SU-DHL-6 (cell line): ENCODE measurements at regions not wholly inside any gene's neighbourhood (a gene's known extent, or its start where the extent isn't known, plus 50 kb on each side); places are given as distances from the start of the nearest gene placed in this dataset.

ENCODE experiments used
- H2AFZ ChIP-seq: fragments of 200-600 bp; sonication (generic); 2 replicates; pipeline ENCODE4 v1.6.1; 2014; ENCODE audit warnings: low read depth, mild to moderate bottlenecking, moderate library complexity, mixed read lengths, antibody characterized with exemption, low read length; ENCODE audit not compliant: severe bottlenecking
- H3F3A ChIP-seq: fragments of 200-600 bp; shearing (Covaris generic); 2 replicates; pipeline ENCODE4 v1.6.0; 2016; ENCODE audit warnings: antibody characterized with exemption, mild to moderate bottlenecking; ENCODE audit not compliant: insufficient read depth
- H3K27ac ChIP-seq: fragments of 200-600 bp; sonication (generic); 2 replicates; pipeline ENCODE4 v1.5.1; 2016; ENCODE audit warnings: low read depth, mild to moderate bottlenecking, low read length, moderate library complexity, mixed read lengths
- H3K27me3 ChIP-seq: fragments of 200-600 bp; sonication (generic), shearing (Covaris generic); 2 replicates; pipeline ENCODE4 v1.6.0; 2014; ENCODE audit warnings: mild to moderate bottlenecking, low read length
- H3K36me3 ChIP-seq: fragments of 200-600 bp; sonication (generic); 2 replicates; pipeline ENCODE4 v1.6.1; 2014; ENCODE audit warnings: mild to moderate bottlenecking, low read length, mixed read lengths
- H3K4me2 ChIP-seq: fragments of 300-600, 200-600 bp; shearing (Covaris generic), sonication (generic); 2 replicates; pipeline ENCODE4 v1.6.0; 2014; ENCODE audit warnings: low read length, low read depth, mild to moderate bottlenecking; ENCODE audit not compliant: poor library complexity, severe bottlenecking
- H3K4me3 ChIP-seq: fragments of 200-600 bp; sonication (generic); 2 replicates; pipeline ENCODE4 v1.5.1; 2014; ENCODE audit warnings: antibody characterized with exemption, low read length, mild to moderate bottlenecking, mixed read lengths; ENCODE audit not compliant: insufficient read depth, poor library complexity, severe bottlenecking
- H3K79me2 ChIP-seq: fragments of 200-600 bp; sonication (generic); 2 replicates; pipeline ENCODE4 v1.6.1; 2014; ENCODE audit warnings: mild to moderate bottlenecking, low read length, moderate library complexity; ENCODE audit not compliant: insufficient read depth
- H3K9ac ChIP-seq: fragments of 200-600 bp; sonication (generic); 2 replicates; pipeline ENCODE4 v1.7.0; 2014; ENCODE audit warnings: mild to moderate bottlenecking, low read length
- H3K9me2 ChIP-seq: fragments of 200-600 bp; sonication (generic); replicated peaks from 2 replicates; pipeline ENCODE4 v1.6.1; 2014; ENCODE audit warnings: low read length; ENCODE audit not compliant: insufficient read depth
- H3K9me3 ChIP-seq: fragments of 200-600 bp; sonication (generic); 2 replicates; pipeline ENCODE4 v1.6.1; 2014; ENCODE audit warnings: low read length, mixed read lengths; ENCODE audit not compliant: insufficient read depth
- H4K20me1 ChIP-seq: fragments of 200-600 bp; sonication (generic); 2 replicates; pipeline ENCODE4 v1.6.1; 2014; ENCODE audit warnings: low read depth, mild to moderate bottlenecking, antibody characterized with exemption, low read length, moderate library complexity, mixed read lengths
- EZH2phosphoT487 ChIP-seq: fragments of 200-600 bp; sonication (generic), shearing (Covaris generic); conservative IDR thresholded peaks from 2 replicates; pipeline ENCODE4 v1.6.1; 2018; ENCODE audit warnings: mild to moderate bottlenecking, antibody characterized with exemption, low read length, moderate library complexity, mixed read lengths
- TF ChIP-seq, protein P1 (sequence below): fragments of 200-600 bp; sonication (generic); IDR thresholded peaks from one replicate; pipeline ENCODE4 v1.5.1; 2017; ENCODE audit warnings: antibody characterized with exemption, mild to moderate bottlenecking, low read length, moderate library complexity; ENCODE audit not compliant: insufficient read depth, poor library complexity, severe bottlenecking

DNA sequence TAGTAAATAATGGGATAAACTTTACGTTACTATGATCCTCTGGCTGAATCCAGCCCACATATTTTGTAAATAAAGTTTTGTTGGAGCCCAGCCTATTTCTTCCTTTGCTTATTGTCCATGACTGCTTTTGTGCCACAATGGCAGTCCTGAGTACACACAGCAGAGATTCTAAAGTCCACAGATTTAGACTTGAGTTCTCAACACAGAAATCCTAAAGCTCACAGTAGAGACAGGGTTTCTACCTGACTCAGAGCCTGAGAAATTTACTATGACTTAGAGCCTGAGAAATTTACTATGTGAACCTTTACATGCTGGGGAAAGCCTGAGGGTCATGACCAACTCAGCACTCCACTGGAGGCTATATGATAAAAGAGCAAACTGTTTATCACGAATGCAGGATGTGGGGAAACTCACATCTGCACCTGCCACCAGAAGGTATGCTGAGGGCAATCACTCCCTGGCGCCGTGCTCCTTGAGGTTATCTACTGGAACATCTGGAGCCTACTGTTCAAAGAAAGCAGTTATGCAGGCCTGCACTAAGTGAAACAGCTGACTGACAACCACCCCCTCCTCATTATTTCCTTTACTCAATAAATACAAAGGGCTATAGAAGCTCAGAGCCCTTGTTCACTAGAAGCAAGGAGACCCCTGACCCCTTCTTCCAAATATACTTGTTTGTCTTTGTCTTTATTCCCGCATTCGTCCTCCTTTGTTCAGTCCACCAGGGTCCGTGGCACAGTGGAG is 52.6 kb upstream of the BICD1 start:
- Histone ChIP-seq H2AFZ (no peak overlapping the region), H4K20me1 (no peaks in the 10 kb centered on the region), H3K4me3 (no peak overlapping the region), H3K4me2 (no peak overlapping the region), H3F3A (no peaks in the 10 kb centered on the region), H3K27me3 (no peaks in the 10 kb centered on the region), H3K27ac (no peak overlapping the region), H3K36me3 (no peaks in the 10 kb centered on the region), H3K79me2 (no peaks in the 10 kb centered on the region), H3K9me2 (no peaks in the 10 kb centered on the region), H3K9me3 (no peaks in the 10 kb centered on the region), H3K9ac (no peak overlapping the region)
- TF ChIP-seq, protein P1, sequence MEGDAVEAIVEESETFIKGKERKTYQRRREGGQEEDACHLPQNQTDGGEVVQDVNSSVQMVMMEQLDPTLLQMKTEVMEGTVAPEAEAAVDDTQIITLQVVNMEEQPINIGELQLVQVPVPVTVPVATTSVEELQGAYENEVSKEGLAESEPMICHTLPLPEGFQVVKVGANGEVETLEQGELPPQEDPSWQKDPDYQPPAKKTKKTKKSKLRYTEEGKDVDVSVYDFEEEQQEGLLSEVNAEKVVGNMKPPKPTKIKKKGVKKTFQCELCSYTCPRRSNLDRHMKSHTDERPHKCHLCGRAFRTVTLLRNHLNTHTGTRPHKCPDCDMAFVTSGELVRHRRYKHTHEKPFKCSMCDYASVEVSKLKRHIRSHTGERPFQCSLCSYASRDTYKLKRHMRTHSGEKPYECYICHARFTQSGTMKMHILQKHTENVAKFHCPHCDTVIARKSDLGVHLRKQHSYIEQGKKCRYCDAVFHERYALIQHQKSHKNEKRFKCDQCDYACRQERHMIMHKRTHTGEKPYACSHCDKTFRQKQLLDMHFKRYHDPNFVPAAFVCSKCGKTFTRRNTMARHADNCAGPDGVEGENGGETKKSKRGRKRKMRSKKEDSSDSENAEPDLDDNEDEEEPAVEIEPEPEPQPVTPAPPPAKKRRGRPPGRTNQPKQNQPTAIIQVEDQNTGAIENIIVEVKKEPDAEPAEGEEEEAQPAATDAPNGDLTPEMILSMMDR, result no peak
- TF ChIP-seq EZH2phosphoT487, result no peak
